Liver (tissue), 3 donors: ENCODE measurements at regions not wholly inside any gene's neighbourhood (a gene's known extent, or its start where the extent isn't known, plus 50 kb on each side); places are given as distances from the start of the nearest gene placed in this dataset.

Experiments
- ATF3 ChIP-seq: IDR thresholded peaks from 2 replicates; pipeline ENCODE4 v1.6.1; 2016; ENCODE audit warnings: antibody characterized with exemption
- CTCF ChIP-seq: fragments of 150-350 bp; IDR thresholded peaks from 2 replicates; pipeline ENCODE4 v1.5.1; 2017; ENCODE audit warnings: improper control_type of control experiment, low read depth, low read length; ENCODE audit not compliant: missing input control
- FOXA1 ChIP-seq: IDR thresholded peaks from 2 replicates; pipeline ENCODE4 v1.6.1; 2016; ENCODE audit warnings: antibody characterized with exemption
- HNF4A ChIP-seq, 2 donors: conservative IDR thresholded peaks; 2 replicates each; pipeline ENCODE4 v1.6.1; 2016; ENCODE audit warnings: antibody characterized with exemption in 2 of 2, mild to moderate bottlenecking in 2 of 2
- HNF4G ChIP-seq: IDR thresholded peaks from 2 replicates; pipeline ENCODE4 v1.6.1; 2016; ENCODE audit warnings: antibody characterized with exemption
- NR2F2 ChIP-seq: IDR thresholded peaks from 2 replicates; pipeline ENCODE4 v1.6.1; 2016; ENCODE audit warnings: antibody characterized with exemption
- TAF1 ChIP-seq: conservative IDR thresholded peaks from 2 replicates; pipeline ENCODE4 v1.6.1; 2016; ENCODE audit warnings: antibody characterized with exemption, mild to moderate bottlenecking
- donor health status: healthy.
- donor health status: healthy.

- TF ChIP-seq HNF4G (no peak), TAF1 (no peak), CTCF (no peak), NR2F2 (no peak), FOXA1 (no peak), ATF3 (no peak), HNF4A (conservative IDR thresholded peaks at IDR 0.05) (no peak)
Measured at GRCh38 chr6:156413154-156413553, 364.0 kb upstream of the ARID1B start.
